Activated CD8-positive, alpha-beta memory T cell treated with anti-CD3 and anti-CD28 coated beads for 4 hours (primary cell): ENCODE measurements at regions not wholly inside any gene's neighbourhood (a gene's known extent, or its start where the extent isn't known, plus 50 kb on each side); places are given as distances from the start of the nearest gene placed in this dataset.
"Not testable (repeated sequence)": the region's sequence is repeated elsewhere in the genome, so short reads cannot be mapped to it uniquely, and the experiment has no call there.

ENCODE experiments used
- DNase-seq, 2 donors: peaks; one replicate each; pipeline ENCODE4 v3.0.0-alpha.2; 2020; ENCODE audit warnings: low read depth in 2 of 2

DNA sequence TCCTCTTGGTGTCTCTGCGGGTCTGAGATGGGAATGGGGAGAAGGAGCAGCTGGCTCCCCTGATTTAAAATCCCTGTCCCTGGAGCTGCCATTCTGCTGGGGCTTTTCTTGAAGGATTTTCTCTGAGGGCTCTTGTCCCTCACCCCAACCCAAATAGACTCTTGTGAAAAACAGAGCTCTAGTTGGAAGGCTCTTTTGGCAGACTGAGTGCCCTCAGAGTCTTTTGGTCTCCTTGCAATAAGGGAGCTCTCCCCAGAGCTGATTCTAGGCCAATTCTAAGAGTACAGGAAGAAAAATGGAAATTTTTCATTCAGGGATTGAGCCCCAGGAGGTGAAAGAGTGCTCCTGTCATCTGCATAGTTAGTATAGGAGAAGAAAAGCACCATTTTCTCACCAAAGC, 238.3 kb downstream of the COG6 start:
- no peak for DNase-seq

DNA sequence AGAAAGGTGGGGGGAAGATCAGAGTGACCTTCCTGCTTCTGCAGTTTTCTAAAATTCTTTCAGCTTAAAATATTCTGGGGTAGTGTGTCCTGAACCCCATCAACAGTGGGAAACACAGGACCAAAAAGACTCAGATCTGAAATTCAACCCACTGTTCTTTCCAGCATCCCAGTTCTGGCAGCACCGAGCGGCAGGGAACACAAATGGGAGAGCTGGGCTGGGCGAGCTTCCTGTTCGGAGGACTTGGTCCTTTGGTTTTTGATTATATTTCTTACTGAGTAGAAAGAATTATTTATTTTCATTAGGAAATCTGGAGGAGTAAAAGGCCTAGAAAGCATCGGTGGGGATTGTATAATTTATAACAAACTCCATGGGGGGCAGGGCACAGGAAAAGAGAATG, 239.1 kb downstream of the COG6 start:
- DNase-seq = no peak

DNA sequence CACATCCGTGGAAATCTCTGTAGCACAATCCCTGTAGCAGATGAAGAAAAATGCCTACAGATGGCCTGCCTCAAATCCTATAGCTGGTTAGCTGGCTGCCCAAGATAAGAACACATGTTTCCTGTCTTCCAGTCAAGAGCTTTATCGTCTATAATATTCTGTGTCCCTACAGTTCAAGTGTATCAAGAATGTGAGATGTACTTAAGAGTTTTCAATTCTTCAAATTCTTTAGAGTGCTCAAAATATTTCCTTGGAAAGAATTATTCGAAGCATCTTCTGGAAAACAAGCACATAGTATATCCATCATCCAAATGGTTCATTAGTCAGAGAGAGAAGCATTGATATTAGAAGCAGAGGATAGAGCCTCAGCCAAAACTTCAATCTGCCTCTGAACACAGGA, 239.8 kb downstream of the COG6 start:
- no peak for DNase-seq

DNA sequence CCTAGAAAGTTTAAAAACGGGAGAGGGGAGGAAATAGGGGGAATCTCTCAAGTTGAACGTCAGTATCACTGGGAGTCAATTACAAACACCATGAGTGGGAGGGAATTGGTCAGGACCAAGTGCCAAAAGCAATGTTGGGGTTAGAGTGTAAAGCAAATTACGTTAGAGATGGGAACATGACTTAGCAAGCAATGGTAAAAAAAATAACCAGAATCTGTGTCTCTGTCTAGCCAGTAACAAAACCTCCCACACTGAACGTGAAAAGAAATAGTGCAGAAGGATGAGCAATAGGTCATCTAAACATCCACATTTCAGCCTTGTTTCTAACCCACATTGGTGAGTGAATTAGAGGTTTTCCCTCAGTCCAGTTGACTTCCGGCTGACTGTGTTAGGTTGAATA, 242.2 kb downstream of the COG6 start:
- no peak for DNase-seq

DNA sequence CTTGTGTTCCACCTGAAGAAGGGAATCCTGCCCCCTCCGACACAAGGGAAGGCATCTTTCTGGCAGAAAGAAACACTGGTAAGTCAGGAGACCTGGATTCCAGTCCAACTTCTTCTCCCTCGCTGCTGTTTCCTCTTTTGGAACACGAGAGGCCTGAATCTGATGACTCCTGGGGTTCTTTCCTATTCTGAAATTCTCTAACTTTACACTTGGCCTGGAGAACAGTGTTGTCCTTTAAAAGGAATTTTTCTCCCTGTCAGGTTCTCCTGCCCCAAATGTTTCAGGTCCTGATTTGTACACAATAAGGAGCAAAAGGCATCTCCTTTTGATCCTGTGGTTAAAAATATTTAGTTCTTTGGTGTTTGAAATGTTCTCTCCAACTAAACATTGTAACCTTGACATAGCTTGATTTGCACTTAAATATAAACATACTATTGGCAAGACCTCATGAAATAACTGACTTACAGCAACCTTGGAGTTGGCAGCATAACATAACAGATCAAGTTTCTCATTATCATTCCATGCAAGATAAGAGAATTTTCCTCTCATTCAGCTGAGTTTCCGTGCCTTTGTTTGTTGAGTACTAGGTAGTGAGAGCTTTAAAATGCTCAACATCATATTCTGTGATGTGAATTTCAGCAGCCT, 244.8 kb downstream of the COG6 start:
- no peak for DNase-seq

DNA sequence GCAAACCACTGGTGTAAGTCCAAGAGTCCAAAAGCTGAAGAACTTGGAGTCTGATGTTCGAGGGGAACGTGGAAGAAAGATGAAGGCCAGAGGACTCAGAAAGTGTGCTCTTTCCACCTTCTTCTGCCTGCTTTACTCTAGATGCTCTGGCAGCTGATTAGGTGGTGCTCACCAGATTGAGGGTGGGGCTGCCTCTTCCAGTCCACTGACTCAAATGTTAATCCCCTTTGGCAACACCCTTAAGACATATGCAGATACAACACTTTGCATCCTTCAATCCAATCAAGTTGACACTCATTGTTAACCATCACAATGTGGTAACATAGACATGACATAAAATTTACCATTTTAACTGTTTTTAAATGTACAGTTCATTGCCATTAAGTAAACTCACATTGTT, 249.5 kb downstream of the COG6 start:
- no peak for DNase-seq

DNA sequence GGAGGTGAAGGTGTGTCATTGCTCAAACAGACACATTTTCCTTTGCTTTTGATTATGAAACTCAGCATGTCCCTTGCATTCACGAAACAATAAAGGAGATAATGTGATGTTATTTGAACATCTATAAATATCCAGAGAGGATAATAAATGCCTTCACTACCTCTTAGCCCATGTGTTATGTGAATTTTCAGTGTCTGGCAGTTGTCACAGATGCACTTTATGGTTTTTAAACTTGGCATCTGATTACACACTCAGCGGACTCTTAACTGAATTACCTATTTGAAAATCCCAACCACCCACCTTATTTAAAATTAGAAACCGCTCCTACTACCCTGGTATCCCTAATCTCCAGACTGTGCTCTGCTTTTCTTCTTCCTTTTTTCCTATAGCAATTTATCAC, 254.2 kb downstream of the COG6 start:
- no peak for DNase-seq

DNA sequence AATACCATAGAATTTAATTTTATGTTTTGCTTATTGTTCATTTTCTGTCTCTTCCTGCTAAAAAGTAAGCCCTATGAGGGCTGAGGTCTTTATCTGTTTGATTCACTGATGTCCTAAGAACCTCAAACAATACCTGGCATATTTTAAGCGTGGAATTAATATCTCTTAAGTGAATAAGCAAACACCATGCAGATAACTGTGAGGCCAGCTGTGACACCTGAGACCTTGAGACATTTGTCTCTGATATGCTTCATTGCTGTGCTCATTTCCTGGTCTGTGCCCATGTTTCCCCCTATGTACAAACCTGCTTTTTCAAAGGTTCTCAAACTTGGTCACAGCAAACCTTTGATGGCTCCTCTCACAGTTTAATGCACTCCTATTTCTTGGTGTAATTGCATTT, 254.6 kb downstream of the COG6 start:
- no peak for DNase-seq

DNA sequence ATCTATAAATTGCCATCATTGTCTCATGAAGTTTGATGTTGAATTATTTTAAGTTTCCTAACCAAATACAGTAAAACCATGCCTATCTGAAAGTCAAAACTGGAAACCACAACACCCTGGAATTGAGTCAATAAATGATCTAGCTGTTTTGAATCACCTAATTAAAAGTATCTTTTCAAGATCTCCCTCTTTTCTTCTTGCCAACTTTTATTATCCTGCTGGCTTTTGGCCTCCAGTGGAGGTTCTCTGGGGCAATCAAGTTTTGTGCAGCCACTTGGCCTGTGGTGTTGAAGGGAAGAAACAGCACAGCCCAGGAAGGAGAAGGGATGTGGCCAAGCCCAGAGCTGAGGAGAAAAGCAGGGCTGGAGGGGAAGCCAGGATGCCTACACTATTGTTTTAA, 255.4 kb downstream of the COG6 start:
- DNase-seq = no peak

DNA sequence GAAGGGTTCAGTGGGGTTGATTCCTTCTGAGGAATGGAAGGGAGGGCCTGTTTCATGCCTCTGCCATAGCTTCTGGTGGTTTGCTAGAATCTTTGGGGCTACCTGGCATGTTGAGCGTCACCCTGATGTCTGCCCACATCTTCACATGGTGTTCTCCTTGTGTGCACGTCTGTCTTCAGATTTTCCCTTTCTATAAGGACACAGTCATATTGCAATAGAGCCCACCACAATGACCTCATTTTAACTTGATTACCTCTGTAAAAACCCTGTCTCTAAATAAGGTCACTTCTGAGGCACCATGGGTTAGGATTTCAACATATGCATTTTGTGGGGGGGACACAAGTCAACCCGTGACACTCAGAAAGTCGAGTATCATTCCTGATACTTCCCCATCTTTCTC, 257.9 kb downstream of the COG6 start:
- no peak for DNase-seq

DNA sequence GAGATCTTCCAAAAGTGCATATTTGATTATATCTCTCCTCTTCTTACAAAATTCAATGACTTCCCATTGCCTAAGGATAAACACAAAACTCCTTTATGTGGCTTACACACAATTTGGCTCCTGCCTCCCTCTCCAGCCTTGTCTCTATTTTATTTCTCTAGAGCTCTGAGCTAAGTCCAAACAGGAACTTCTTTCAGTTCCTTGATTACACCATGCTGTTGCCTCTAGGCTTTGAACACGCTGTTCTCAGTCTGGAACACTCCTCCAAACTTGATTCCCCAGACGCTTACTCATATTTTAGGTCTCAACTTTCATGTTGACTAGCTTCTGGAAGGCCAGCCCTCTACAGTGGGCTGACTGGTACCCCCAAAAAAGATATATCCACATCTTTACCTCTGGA, 258.5 kb downstream of the COG6 start:
- no peak for DNase-seq

DNA sequence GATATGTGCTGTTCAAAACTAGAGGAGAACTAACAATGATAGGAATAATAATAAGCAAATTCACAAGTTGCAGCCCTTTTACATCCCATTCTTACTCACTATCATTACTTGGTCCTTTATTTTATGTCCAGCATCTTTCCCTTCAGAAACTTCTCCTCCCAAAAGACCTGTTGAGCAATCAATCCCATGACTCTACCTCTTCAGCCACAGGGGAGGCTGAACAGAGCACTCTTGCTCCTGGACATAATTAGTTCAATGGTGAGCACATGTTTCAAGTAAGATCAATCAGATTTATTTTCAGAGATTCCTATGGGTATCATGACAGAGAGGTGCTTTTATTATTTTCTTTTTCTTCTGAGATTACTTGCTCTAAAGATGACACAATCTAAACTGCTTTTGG, 260.0 kb downstream of the COG6 start:
- DNase-seq = no peak

DNA sequence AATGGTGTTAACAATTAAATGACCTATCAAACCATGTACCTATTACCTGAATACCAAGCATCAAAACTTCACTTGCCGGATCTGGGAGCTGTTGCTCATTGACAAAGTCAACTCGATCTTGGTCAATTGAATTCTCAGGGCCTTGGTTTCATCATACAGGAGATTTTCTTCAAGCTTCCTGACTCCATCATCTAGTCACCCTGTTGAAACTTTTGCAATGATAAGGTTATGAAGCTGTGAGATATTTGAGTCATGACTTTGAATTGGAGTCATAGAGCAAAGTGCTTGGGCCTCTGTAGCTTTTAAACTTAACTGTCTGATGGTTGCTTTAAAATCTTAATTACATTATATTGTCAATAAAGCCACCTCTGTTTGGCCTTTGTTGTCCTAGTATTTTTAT, 260.9 kb downstream of the COG6 start:
- no peak for DNase-seq

DNA sequence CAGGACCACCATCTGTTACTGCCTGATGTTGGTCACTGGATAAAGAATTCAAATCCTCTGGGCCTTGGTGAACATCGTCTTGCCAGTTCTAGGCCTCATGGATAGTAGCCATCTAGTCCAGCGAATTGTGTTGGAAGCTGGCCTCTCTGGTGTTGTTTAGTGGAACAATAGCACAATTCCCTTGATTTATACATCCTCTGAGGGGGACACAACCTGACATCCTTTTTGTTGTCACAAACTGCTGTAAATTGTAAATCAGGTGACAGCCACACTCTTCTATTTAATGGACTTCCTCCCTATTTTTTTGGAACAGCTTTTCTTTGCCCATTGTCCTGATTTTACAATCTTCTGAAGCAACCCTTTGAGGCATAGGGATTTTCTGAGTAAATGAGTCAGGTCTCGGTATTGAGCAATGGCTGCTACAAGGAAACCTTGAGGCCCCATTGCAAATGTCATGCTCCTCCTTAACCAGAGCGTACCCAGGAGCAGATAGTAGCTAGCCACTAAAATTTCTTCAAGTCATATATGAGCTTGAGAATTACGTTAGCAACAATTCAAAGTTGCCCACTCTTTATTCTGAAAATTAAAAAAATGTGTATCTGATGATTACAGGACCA, 263.3 kb downstream of the COG6 start:
- no peak for DNase-seq

DNA sequence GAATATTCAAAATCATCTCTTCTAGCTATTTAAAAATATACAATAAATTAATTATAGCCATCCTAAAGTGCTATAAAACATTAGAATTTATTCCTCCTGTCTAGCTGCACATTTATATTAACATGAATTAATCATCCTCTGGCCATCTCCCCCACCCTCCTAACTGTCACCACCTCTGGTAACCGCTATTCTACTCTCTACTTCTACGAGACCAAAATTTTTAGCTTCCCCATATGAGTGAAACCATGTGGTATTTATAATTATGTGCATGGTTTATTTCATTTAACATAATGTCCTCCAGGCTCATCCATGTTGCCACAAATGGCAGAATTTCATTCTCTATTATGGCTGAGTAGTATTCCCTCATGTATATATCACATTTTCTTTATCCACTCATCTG, 265.2 kb downstream of the COG6 start:
- DNase-seq = no peak

DNA sequence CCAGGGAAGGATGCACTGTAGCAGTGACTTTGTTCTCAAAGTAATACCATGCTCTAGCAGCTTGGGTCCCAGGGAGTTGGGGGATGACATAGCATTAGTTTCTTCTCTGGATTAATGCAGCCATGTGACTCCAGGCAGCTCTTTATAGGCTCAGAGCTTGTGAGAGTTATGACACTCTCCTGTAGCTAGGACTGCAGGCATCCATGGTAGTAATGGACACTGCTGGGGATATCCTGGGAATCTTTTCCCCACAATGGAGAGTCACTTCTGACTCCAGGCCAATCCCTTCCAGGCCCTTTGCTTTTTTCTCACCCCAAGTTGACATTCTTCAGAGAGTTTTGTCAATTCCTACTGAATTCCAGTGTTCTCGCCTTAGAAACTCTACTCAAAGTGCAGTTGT, 270.9 kb downstream of the COG6 start:
- DNase-seq = no peak

DNA sequence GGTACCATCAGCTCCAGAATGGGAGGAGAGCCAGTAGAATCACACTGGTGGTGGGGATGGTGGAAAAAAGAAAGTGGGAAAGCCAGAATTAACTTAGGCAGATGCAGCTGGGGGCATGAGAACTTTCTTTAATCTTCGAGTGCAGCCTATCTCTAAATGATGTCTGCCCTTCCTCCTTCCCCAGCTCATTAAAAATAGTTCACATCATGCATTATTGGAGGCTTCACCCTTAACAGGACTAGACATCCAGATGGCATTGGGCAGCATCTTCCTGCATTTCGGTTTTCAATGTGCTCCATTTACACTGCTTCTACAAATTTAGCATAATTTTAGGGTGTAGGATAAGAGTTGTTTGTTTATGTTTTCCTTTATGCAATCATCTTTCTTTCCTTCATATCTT, 272.8 kb downstream of the COG6 start:
- no peak for DNase-seq

DNA sequence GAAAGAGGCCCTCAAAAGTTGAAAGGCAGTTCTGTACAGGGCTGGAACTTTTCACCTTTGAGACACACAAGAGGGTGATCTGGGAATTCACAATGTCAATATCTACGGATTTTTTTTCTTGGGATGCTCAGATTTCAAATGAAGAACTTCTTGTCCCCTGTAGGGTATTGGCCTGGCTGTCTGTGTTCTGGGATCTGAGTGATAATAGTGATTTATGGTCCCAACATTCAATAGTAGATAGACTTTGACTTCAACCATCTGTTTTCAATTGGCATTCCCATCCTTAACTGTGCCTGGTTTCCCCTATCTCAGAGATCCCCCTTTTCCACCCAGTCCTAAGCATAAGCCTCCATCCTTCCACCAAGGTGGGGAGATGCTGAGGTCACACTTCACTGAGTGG, 274.1 kb downstream of the COG6 start:
- DNase-seq = no peak

DNA sequence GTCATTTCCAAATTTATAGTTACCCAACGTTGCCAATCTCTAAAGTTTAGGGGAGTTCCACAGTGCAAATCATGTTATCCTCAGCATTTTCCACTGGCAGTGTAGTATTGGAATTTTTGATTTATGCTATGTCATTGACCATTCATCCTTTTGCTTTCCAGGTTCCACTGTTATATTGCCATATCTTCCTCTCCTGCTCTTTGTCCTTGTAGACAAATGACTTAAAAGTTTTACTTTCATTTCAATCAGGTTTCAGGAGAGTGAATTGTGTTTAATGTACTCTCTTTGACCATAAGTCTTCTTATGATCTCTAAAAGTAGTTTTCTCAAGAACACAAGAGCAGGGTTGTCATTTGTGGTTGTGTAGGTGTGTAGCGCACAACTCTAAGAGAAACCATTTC, 274.6 kb downstream of the COG6 start:
- no peak for DNase-seq

DNA sequence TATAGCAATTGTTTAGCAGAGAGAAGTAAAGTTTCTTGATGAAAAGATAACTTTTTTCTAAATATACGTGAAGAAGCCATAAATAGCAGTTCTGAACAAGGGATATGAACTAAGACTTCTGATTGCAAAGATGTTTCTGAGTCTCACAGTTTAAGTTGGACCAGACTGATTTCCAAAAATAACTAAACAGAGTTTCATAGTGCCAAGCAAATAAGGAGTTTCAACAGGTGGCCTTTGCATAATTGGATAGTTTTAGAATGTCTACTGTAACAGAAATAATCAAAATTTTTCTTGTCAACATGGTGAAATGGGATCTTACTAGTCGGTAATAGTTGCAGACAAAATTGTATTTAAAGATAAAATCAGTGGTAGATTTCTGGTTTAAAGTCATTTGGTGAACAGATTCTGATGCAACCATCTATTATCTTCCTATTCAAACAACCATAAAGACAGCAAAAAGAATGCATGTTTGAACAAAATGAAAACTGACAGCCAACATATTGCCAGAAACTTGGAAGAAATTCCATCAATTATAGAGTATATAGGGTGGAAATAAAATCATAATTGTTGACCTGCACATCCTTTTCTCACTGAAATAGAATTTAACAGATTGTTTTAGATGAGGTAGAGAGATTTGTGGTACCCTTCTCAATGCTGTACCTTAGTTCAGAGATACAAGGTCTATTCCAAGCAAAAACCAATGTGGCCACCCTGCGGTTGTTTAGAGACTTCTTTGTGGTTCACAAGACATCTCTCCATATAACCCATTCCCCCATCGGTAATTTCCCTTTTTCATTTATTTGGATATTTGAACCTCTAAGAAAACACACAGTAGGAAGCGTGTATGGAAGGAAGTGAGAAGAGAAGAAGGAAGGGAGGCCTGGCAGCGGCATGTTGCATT, 275.3 kb downstream of the COG6 start:
- no peak for DNase-seq

DNA sequence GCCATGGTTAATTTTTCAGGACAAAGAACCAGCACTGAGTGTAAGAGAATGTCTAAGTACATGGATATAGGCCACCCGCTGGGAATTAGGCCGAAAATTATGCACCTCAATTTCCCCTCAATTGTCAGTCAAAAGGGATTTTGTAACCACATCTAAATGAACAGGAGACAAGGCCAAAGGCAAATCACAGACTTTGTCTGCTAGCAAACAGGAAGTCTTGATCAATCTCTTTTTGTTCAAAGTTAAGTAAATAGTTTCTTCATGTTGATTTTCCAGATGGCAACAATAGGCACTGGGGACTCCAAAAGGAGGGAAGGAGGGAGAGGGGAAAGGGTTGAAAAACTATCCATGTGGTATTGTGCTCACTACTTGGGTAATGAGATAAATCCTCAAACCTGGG, 276.0 kb downstream of the COG6 start:
- DNase-seq = no peak

DNA sequence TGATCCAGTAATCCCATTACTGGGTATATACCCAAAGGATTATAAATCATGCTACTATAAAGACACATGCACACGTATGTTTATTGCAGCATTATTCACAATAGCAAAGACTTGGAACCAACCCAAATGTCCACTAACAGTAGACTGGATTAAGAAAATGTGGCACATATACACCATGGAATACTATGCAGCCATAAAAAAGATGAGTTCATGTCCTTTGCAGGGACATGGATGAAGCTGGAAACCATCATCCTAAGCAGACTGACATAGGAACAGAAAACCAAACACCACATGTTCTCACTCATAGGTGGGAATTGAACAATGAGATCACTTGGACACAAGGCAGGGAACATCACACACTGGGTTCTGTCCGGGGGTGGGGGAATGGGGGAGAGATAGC, 277.1 kb downstream of the COG6 start:
- not testable (repeated sequence) for DNase-seq

DNA sequence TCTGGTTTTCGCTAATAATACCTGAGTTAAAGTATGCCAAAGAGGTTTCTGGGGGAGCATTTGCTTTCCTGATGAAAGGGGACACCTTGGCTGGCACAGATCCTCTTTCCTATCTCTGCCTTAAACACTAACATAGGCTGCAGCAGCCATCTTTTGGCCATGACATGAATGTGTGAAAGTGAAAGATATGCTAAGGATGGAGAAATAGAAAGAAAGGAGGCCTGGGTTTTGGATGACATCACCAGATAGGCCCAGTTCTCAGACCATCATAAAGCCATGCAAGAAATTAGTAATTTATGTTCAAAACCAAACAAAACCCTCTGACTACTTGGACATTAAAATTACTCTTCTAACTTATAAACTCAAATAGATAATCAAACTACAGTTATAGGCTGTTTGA, 279.7 kb downstream of the COG6 start:
- no peak for DNase-seq
